Heart right ventricle (tissue), 16 donors: ENCODE measurements at regions not wholly inside any gene's neighbourhood (a gene's known extent, or its start where the extent isn't known, plus 50 kb on each side); places are given as distances from the start of the nearest gene placed in this dataset.

Source experiments
- ATAC-seq, 8 donors: fragments of 200-7000 bp; cut with Tn5 transposase; one replicate each; pipeline ENCODE4 v1.9.1; 2020; ENCODE audit warnings: mild to moderate bottlenecking in 8 of 8, moderate library complexity in 8 of 8, moderate number of reproducible peaks in 1 of 8
- DNase-seq, 2 donors: peaks; one replicate each; pipeline ENCODE4 v3.0.0-alpha.2; 2020
- H3K27ac ChIP-seq, 10 donors: fragments of 200-600 bp; sonication (generic) in 2 of 10; one replicate each; pipeline versions ENCODE4 v1.5.0 to v1.8.0; 2020 to 2022; ENCODE audit warnings: mild to moderate bottlenecking in 3 of 10
- H3K27me3 ChIP-seq, 7 donors: fragments of 200-600 bp; one replicate each; pipeline ENCODE4 v1.8.0; 2021 to 2022; ENCODE audit warnings: mild to moderate bottlenecking in 2 of 7
- H3K36me3 ChIP-seq, 9 donors: fragments of 200-600 bp; sonication (generic) in 1 of 9; one replicate each; pipeline versions ENCODE4 v1.5.0 to v1.8.0; 2020 to 2022; ENCODE audit warnings: mild to moderate bottlenecking in 2 of 9
- H3K4me1 ChIP-seq, 9 donors: fragments of 200-600 bp; sonication (generic) in 1 of 9; one replicate each; pipeline versions ENCODE4 v1.5.0 to v1.8.0; 2020 to 2022; ENCODE audit warnings: mild to moderate bottlenecking in 4 of 9
- H3K4me3 ChIP-seq, 10 donors: fragments of 200-600 bp; sonication (generic) in 2 of 10; one replicate each; pipeline versions ENCODE4 v1.5.0 to v1.8.0; 2020 to 2022; ENCODE audit warnings: mild to moderate bottlenecking in 7 of 10, moderate library complexity in 2 of 10
- H3K9me3 ChIP-seq, 11 donors: fragments of 200-600 bp in 10 of 11; sonication (generic) in 2 of 11; one replicate each; pipeline versions ENCODE4 v1.5.0 to v1.8.0; 2013 to 2022; ENCODE audit warnings: mild to moderate bottlenecking in 2 of 11, control low read depth in 1 of 11, moderate library complexity in 1 of 11
- WGBS, 2 donors: extraction: QIAGEN DNeasy Blood & Tissue Kit; methylation state at CpG; one replicate each; pipeline ENCODE4 v1.1.7; 2013; ENCODE audit warnings: inconsistent platforms in 1 of 2; 5-methylcytosine and 5-hydroxymethylcytosine counted together
- intact Hi-C, 10 donors: fragments of 100-400 bp; cut with DNase I; formaldehyde crosslinking; loops; one replicate each; pipeline versions ENCODE4 v1.11.1 to v1.14.2; 2022
- TF ChIP-seq, protein P1 (sequence below), 9 donors: fragments of 200-600 bp; sonication (generic) in 2 of 9; IDR thresholded peaks; one replicate each; pipeline versions ENCODE4 v1.5.0 to v1.8.0; 2021 to 2022; ENCODE audit warnings: antibody characterized with exemption in 9 of 9, mild to moderate bottlenecking in 5 of 9, moderate library complexity in 1 of 9
- donor health status: Arrhythmogenic right ventricular cardiomyopathy.
- donor health status: ischemic (EF 13 %, LVEDD 7.1; RV severe dilation, severe dysfunction).
- donor health status: healthy with polysubstance abuse.
- donor health status: DM: no; HTN: yes; CAD: no.
- donor health status: DM: no; HTN: no; CAD: no.
- donor health status: ischemic (EF 25% LVEDD 6.9; RV normal size, moderate dysfunction).
- donor health status: ischemic (EF 25% LVEDD 5.7; RV mildly dilated, moderate dysfunction).
- donor health status: healthy.
- donor health status: DM: yes; HTN: yes; CAD: no.
- donor health status: Ischemic cardiomyopathy.
- donor health status: ischemic (EF 35%, LVEDD 5.7; RV mildly dilated, moderate dysfunction).
- donor health status: nonischemic (EF 11% LVEDD 7.7; RV severe dilation, severe dysfunction).
- donor health status: DM: yes; HTN: yes; CAD: no.
- donor health status: PGD.
- donor health status: ischemic (EF 29% LVEDD 5.4; RV normal size, mild dysfunction).
- donor health status: nonischemic (EF 23%, LVEDD 6.1; RV moderate dilation, normal function).

DNA sequence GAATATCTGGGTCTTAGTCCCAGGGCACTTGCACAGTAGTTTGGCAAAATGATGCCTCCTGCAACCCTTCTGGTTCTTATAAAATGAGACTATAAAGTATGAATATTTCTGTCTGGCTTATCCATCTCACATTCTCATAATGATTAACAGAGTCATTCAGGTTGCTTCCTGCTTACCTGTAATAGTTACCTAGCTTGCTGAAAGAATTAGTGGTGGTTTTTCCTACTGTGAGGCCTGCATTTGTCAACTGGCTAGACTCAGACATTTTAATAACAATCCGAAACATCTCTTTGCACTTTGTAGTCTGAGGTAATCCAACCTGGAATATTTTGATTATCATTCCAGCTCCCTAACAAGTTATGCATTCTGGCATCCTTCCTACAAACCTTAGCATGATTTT lies 75.6 kb upstream of the POU1F1 start:
- TF ChIP-seq, protein P1, sequence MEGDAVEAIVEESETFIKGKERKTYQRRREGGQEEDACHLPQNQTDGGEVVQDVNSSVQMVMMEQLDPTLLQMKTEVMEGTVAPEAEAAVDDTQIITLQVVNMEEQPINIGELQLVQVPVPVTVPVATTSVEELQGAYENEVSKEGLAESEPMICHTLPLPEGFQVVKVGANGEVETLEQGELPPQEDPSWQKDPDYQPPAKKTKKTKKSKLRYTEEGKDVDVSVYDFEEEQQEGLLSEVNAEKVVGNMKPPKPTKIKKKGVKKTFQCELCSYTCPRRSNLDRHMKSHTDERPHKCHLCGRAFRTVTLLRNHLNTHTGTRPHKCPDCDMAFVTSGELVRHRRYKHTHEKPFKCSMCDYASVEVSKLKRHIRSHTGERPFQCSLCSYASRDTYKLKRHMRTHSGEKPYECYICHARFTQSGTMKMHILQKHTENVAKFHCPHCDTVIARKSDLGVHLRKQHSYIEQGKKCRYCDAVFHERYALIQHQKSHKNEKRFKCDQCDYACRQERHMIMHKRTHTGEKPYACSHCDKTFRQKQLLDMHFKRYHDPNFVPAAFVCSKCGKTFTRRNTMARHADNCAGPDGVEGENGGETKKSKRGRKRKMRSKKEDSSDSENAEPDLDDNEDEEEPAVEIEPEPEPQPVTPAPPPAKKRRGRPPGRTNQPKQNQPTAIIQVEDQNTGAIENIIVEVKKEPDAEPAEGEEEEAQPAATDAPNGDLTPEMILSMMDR (IDR thresholded peaks at IDR 0.05) = no peak
- H3K27me3 ChIP-seq = peaks cover 0 to under 1% (median 0%) of the 10 kb centered on the region in 7 donors
- H3K36me3 ChIP-seq = no peaks in the 10 kb centered on the region
- intact Hi-C loops = loop anchor here in 7 of 10 donors (2.0 to 10.0 kb wide), 9 partner anchors 643 to 833 kb away; no protein-coding TSS in a partner anchor
- H3K27ac ChIP-seq = no peak overlapping the region
- H3K4me3 ChIP-seq = no peak overlapping the region
- ATAC-seq (no peak), DNase-seq (no peak)
- WGBS, 2 donors = 71 to 94% methylated on average over 1 of the region's 1 CpG
- H3K9me3 ChIP-seq = no peaks in the 10 kb centered on the region
- H3K4me1 ChIP-seq = no peaks in the 10 kb centered on the region

GRCh38 chr3:87350367-87351199 lies 74.2 kb upstream of the POU1F1 start:
- Histone ChIP-seq H3K27ac (no peak overlapping the region), H3K4me1 (no peaks in the 10 kb centered on the region), H3K36me3 (no peaks in the 10 kb centered on the region), H3K9me3 (no peaks in the 10 kb centered on the region), H3K27me3 (peaks cover 0 to 4% (median 0%) of the 10 kb centered on the region in 7 donors), H3K4me3 (no peak overlapping the region)
- intact Hi-C loops = loop anchor here in 8 of 10 donors (1.0 to 10.0 kb wide), 10 partner anchors 644 to 834 kb away; no protein-coding TSS in a partner anchor
- DNase-seq = peak in 1 of 2 donors; percentile 6
- peak in 4 of 8 donors; percentile 54 to 83 (median 65) for ATAC-seq
- WGBS, 2 donors = 20 to 24% methylated on average over 9 of the region's 9 CpGs
- TF ChIP-seq, protein P1 (IDR thresholded peaks at IDR 0.05) = peak; percentile 63 to 96 (median 90)

GRCh38 chr3:87349833-87350232 lies 73.4 kb upstream of the POU1F1 start:
- H3K36me3 ChIP-seq = no peaks in the 10 kb centered on the region
- H3K9me3 ChIP-seq = no peaks in the 10 kb centered on the region
- no peak for DNase-seq
- H3K27ac ChIP-seq = no peak overlapping the region
- intact Hi-C loops = loop anchor here in 8 of 10 donors (1.0 to 10.0 kb wide), 10 partner anchors 645 to 835 kb away; no protein-coding TSS in a partner anchor
- H3K27me3 ChIP-seq = peaks cover 0 to 4% (median 0%) of the 10 kb centered on the region in 7 donors
- WGBS, 2 donors = 92 to 94% methylated on average over 2 of the region's 2 CpGs
- no peaks in the 10 kb centered on the region for H3K4me1 ChIP-seq
- TF ChIP-seq, protein P1 (IDR thresholded peaks at IDR 0.05) = no peak
- ATAC-seq = no peak
- H3K4me3 ChIP-seq = no peak overlapping the region

- Histone ChIP-seq H3K27me3 (no peaks in the 10 kb centered on the region), H3K27ac (no peak overlapping the region), H3K4me3 (no peak overlapping the region), H3K4me1 (no peaks in the 10 kb centered on the region), H3K36me3 (no peaks in the 10 kb centered on the region), H3K9me3 (peaks cover 0 to 10% (median 0%) of the 10 kb centered on the region in 11 donors)
- TF ChIP-seq, protein P1 (IDR thresholded peaks at IDR 0.05) = no peak
- no peak for ATAC-seq
- intact Hi-C loops = no loop called here
- no peak for DNase-seq
Measured at GRCh38 chr3:87336761-87337160, 60.4 kb upstream of the POU1F1 start.
